SK-N-SH treated with all-trans-retinoic acid at 6 μM for 48 hours (cell line): ENCODE measurements at regions not wholly inside any gene's neighbourhood (a gene's known extent, or its start where the extent isn't known, plus 50 kb on each side); places are given as distances from the start of the nearest gene placed in this dataset.

Experiments
- ATAC-seq: fragments of 200-7000 bp; cut with Tn5 transposase; 3 replicates; pipeline ENCODE4 v1.9.1; 2020; ENCODE audit warnings: mild to moderate bottlenecking, moderate library complexity
- CSDC2 ChIP-seq: fragments of 250-450 bp; sonication (Bioruptor Pico); IDR thresholded peaks from 2 replicates; pipeline ENCODE4 v1.5.0; 2020; ENCODE audit warnings: mild to moderate bottlenecking, moderate library complexity
- ISL1 ChIP-seq: fragments of 250-450 bp; sonication (Bioruptor Pico); IDR thresholded peaks from 2 replicates; pipeline ENCODE4 v2.1.2; 2022; ENCODE audit warnings: mild to moderate bottlenecking, moderate library complexity
- OSR1 ChIP-seq: fragments of 250-450 bp; sonication (Bioruptor Pico); IDR thresholded peaks from 2 replicates; pipeline ENCODE4 v1.8.0; 2022; ENCODE audit warnings: moderate library complexity, mild to moderate bottlenecking, inconsistent platforms
- PPARA ChIP-seq: fragments of 250-450 bp; sonication (Bioruptor Pico); IDR thresholded peaks from 2 replicates; pipeline ENCODE4 v1.5.0; 2020; ENCODE audit warnings: mild to moderate bottlenecking, borderline replicate concordance
- RARB ChIP-seq: fragments of 250-450 bp; sonication (Bioruptor Pico); IDR thresholded peaks from 2 replicates; pipeline ENCODE4 v1.8.0; 2021; ENCODE audit warnings: mild to moderate bottlenecking, moderate library complexity
- SNAI2 ChIP-seq: fragments of 250-450 bp; sonication (Bioruptor Pico); IDR thresholded peaks from 2 replicates; pipeline ENCODE4 v1.5.0; 2020; ENCODE audit warnings: mild to moderate bottlenecking, moderate library complexity
- TCF4 ChIP-seq: fragments of 250-450 bp; sonication (Bioruptor Pico); IDR thresholded peaks from 2 replicates; pipeline ENCODE4 v1.8.0; 2021; ENCODE audit warnings: mild to moderate bottlenecking, moderate library complexity, borderline replicate concordance
- TOX ChIP-seq: fragments of 250-450 bp; sonication (Bioruptor Pico); IDR thresholded peaks from 2 replicates; pipeline ENCODE4 v1.8.0; 2021; ENCODE audit warnings: mild to moderate bottlenecking, moderate library complexity, borderline replicate concordance
- ZFP30 ChIP-seq: fragments of 450-650 bp; formaldehyde crosslinking; IDR thresholded peaks from 2 replicates; pipeline ENCODE4 v1.5.0; 2022; ENCODE audit warnings: mild to moderate bottlenecking, moderate library complexity
- ZNF565 ChIP-seq: fragments of 450-650 bp; formaldehyde crosslinking; conservative IDR thresholded peaks from 2 replicates; pipeline ENCODE4 v1.5.0; 2020; ENCODE audit warnings: low read depth, mild to moderate bottlenecking, moderate library complexity
- ZNF70 ChIP-seq: fragments of 450-650 bp; formaldehyde crosslinking; IDR thresholded peaks from 2 replicates; pipeline ENCODE4 v1.5.0; 2020; ENCODE audit warnings: mild to moderate bottlenecking, moderate library complexity
- ZNF8 ChIP-seq: fragments of 450-650 bp; formaldehyde crosslinking; IDR thresholded peaks from 2 replicates; pipeline ENCODE4 v1.5.0; 2020; ENCODE audit warnings: mild to moderate bottlenecking, moderate library complexity
- TF ChIP-seq, protein P1 (sequence below): fragments of 250-450 bp; sonication (Bioruptor Pico); IDR thresholded peaks from 2 replicates; pipeline ENCODE4 v1.5.1; 2021; ENCODE audit warnings: mild to moderate bottlenecking, moderate library complexity
- TF ChIP-seq, protein P2 (sequence below): fragments of 250-450 bp; sonication (Bioruptor Pico); IDR thresholded peaks from 2 replicates; pipeline ENCODE4 v1.8.0; 2020; ENCODE audit warnings: mild to moderate bottlenecking, moderate library complexity, borderline replicate concordance
- TF ChIP-seq, protein P3 (sequence below): fragments of 250-450 bp; sonication (Bioruptor Pico); IDR thresholded peaks from 2 replicates; pipeline ENCODE4 v1.5.0; 2020; ENCODE audit warnings: mild to moderate bottlenecking, moderate library complexity
- TF ChIP-seq, protein P4 (sequence below): fragments of 250-450 bp; sonication (Bioruptor Pico); IDR thresholded peaks from 2 replicates; pipeline ENCODE4 v1.5.1; 2020; ENCODE audit warnings: low read depth, mild to moderate bottlenecking, moderate library complexity
- TF ChIP-seq, protein P5 (sequence below): fragments of 250-450 bp; sonication (Bioruptor Pico); IDR thresholded peaks from 2 replicates; pipeline ENCODE4 v1.8.0; 2021; ENCODE audit warnings: low read depth, mild to moderate bottlenecking, moderate library complexity, borderline replicate concordance

DNA sequence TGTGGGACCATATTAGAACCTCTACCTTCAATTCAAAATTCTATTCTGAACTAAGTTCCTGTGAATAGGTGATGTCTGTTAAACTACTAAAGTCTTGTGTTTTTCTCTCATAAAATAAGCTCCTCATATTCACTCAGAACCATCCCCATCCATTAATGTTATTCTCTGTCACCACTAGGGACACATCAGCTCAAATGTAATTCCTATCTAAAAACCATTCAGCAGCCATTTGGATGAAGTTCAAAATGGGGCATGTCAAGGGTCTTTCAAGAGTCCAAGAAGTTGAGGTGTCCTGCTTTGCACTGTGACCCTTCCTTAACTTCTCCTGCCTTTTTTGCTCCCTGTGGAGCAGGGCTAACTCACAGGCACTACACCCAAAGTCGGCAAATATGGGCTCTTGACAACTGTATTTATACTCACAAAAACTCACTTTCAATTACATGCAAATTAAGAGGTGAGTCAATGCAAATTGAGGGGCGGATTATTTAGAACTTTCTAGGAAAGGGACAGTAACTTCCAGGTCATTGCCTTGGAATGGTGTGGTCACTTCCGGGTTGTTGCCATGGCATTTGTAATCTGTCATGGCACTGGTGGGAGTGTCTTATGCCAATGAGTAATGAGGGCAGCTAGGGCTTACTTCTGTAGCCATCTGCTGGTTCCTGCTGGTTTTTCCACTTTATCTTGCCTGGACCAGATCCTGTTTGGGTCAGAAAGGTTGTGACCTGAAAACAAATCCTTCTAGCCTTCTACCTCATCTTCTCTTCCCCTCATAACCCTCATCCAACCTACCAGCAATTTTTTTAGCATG, 128.2 kb upstream of the COX10 start (continued):
- TF ChIP-seq, protein P1, sequence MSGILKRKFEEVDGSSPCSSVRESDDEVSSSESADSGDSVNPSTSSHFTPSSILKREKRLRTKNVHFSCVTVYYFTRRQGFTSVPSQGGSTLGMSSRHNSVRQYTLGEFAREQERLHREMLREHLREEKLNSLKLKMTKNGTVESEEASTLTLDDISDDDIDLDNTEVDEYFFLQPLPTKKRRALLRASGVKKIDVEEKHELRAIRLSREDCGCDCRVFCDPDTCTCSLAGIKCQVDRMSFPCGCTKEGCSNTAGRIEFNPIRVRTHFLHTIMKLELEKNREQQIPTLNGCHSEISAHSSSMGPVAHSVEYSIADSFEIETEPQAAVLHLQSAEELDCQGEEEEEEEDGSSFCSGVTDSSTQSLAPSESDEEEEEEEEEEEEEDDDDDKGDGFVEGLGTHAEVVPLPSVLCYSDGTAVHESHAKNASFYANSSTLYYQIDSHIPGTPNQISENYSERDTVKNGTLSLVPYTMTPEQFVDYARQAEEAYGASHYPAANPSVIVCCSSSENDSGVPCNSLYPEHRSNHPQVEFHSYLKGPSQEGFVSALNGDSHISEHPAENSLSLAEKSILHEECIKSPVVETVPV (CRISPR knock-in tag): no peak
- TF ChIP-seq OSR1 (CRISPR knock-in tag): no peak
- TF ChIP-seq, protein P2, sequence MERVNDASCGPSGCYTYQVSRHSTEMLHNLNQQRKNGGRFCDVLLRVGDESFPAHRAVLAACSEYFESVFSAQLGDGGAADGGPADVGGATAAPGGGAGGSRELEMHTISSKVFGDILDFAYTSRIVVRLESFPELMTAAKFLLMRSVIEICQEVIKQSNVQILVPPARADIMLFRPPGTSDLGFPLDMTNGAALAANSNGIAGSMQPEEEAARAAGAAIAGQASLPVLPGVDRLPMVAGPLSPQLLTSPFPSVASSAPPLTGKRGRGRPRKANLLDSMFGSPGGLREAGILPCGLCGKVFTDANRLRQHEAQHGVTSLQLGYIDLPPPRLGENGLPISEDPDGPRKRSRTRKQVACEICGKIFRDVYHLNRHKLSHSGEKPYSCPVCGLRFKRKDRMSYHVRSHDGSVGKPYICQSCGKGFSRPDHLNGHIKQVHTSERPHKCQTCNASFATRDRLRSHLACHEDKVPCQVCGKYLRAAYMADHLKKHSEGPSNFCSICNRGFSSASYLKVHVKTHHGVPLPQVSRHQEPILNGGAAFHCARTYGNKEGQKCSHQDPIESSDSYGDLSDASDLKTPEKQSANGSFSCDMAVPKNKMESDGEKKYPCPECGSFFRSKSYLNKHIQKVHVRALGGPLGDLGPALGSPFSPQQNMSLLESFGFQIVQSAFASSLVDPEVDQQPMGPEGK: no peak
- TF ChIP-seq SNAI2 (CRISPR knock-in tag): no peak
- TF ChIP-seq TCF4 (CRISPR knock-in tag): no peak

DNA sequence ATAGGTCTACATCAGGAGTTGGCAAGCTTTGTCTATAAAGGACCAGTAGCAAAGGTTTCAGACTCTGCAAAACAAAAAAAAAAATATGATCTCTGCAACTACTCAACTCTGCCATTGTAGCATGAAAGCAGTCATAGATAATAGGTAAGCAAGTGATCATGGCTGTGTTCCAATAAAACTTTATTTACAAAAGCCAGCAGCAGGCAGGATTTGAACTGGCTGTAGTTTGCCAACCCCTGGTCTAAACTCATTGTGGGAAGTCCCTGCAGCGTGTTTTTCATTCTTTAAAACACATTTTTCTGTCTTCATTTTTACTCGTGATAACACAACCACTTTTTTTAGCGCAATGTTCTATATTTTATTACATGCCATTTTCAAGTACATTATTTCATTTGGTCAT, 127.5 kb upstream of the COX10 start:
- ATAC-seq: no peak

DNA sequence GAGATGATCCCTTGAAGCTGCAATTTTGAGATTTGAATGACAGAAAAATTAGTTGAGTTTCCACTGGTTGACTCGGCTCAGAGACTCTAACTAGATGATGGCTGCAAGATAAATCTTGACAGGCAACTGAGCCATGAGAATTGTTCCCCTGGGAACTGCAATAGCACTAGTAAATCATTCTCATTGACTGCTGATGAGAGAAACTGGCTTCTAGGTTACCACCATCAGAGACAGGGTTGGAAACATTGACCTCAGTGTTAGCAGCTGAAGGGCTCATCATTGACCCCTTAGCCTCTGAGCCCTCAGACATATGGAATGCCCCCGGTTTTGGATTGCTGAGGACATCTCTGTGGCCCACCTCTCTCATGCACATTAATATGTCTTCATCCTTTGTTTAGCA, 125.4 kb upstream of the COX10 start:
- ATAC-seq: no peak
- no peak for TF ChIP-seq ZNF565 (CRISPR knock-in tag)
- no peak for TF ChIP-seq TOX (CRISPR knock-in tag)
- TF ChIP-seq SNAI2 (CRISPR knock-in tag): no peak
- TF ChIP-seq, protein P3, sequence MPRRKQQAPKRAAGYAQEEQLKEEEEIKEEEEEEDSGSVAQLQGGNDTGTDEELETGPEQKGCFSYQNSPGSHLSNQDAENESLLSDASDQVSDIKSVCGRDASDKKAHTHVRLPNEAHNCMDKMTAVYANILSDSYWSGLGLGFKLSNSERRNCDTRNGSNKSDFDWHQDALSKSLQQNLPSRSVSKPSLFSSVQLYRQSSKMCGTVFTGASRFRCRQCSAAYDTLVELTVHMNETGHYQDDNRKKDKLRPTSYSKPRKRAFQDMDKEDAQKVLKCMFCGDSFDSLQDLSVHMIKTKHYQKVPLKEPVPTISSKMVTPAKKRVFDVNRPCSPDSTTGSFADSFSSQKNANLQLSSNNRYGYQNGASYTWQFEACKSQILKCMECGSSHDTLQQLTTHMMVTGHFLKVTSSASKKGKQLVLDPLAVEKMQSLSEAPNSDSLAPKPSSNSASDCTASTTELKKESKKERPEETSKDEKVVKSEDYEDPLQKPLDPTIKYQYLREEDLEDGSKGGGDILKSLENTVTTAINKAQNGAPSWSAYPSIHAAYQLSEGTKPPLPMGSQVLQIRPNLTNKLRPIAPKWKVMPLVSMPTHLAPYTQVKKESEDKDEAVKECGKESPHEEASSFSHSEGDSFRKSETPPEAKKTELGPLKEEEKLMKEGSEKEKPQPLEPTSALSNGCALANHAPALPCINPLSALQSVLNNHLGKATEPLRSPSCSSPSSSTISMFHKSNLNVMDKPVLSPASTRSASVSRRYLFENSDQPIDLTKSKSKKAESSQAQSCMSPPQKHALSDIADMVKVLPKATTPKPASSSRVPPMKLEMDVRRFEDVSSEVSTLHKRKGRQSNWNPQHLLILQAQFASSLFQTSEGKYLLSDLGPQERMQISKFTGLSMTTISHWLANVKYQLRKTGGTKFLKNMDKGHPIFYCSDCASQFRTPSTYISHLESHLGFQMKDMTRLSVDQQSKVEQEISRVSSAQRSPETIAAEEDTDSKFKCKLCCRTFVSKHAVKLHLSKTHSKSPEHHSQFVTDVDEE (CRISPR knock-in tag): no peak
- TF ChIP-seq ZFP30: no peak
- no peak for TF ChIP-seq CSDC2 (CRISPR knock-in tag)
- no peak for TF ChIP-seq ISL1 (CRISPR knock-in tag)
- no peak for TF ChIP-seq TCF4 (CRISPR knock-in tag)
- TF ChIP-seq PPARA (CRISPR knock-in tag): no peak
- TF ChIP-seq RARB: no peak
- TF ChIP-seq, protein P4, sequence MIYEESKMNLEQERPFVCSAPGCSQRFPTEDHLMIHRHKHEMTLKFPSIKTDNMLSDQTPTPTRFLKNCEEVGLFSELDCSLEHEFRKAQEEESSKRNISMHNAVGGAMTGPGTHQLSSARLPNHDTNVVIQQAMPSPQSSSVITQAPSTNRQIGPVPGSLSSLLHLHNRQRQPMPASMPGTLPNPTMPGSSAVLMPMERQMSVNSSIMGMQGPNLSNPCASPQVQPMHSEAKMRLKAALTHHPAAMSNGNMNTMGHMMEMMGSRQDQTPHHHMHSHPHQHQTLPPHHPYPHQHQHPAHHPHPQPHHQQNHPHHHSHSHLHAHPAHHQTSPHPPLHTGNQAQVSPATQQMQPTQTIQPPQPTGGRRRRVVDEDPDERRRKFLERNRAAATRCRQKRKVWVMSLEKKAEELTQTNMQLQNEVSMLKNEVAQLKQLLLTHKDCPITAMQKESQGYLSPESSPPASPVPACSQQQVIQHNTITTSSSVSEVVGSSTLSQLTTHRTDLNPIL (CRISPR knock-in tag): no peak
- TF ChIP-seq, protein P1 (CRISPR knock-in tag): no peak
- no peak for TF ChIP-seq OSR1 (CRISPR knock-in tag)
- TF ChIP-seq ZNF8 (CRISPR knock-in tag): no peak
- TF ChIP-seq, protein P5, sequence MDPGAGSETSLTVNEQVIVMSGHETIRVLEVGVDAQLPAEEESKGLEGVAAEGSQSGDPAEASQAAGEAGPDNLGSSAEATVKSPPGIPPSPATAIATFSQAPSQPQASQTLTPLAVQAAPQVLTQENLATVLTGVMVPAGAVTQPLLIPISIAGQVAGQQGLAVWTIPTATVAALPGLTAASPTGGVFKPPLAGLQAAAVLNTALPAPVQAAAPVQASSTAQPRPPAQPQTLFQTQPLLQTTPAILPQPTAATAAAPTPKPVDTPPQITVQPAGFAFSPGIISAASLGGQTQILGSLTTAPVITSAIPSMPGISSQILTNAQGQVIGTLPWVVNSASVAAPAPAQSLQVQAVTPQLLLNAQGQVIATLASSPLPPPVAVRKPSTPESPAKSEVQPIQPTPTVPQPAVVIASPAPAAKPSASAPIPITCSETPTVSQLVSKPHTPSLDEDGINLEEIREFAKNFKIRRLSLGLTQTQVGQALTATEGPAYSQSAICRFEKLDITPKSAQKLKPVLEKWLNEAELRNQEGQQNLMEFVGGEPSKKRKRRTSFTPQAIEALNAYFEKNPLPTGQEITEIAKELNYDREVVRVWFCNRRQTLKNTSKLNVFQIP: no peak
- TF ChIP-seq ZNF70 (CRISPR knock-in tag): no peak

More for the DNA sequence above, 127.5 kb upstream of the COX10 start:
- TF ChIP-seq ISL1 (CRISPR knock-in tag): no peak
- TF ChIP-seq, all 23 proteins: peak for 0
